Astrocyte of the spinal cord (primary cell): ENCODE measurements at regions not wholly inside any gene's neighbourhood (a gene's known extent, or its start where the extent isn't known, plus 50 kb on each side); places are given as distances from the start of the nearest gene placed in this dataset.

Experiments used
- DNase-seq: peaks from one replicate; pipeline ENCODE4 v3.0.0; 2011; ENCODE audit warnings: low read depth, low spot score
- H3K4me3 ChIP-seq: 2 replicates; pipeline ENCODE4 v1.5.1; 2011; ENCODE audit warnings: low read depth, mild to moderate bottlenecking, low read length, moderate library complexity
- in situ Hi-C: cut with HindIII; loops from 2 replicates; pipeline ENCODE4 v1.10.0; 2017; ENCODE audit warnings: low sequenced_read_pairs
- TF ChIP-seq, protein P1 (sequence below): IDR thresholded peaks from 2 replicates; pipeline ENCODE4 v1.5.1; 2012; ENCODE audit warnings: low read depth, mild to moderate bottlenecking, low read length, inconsistent platforms

DNA sequence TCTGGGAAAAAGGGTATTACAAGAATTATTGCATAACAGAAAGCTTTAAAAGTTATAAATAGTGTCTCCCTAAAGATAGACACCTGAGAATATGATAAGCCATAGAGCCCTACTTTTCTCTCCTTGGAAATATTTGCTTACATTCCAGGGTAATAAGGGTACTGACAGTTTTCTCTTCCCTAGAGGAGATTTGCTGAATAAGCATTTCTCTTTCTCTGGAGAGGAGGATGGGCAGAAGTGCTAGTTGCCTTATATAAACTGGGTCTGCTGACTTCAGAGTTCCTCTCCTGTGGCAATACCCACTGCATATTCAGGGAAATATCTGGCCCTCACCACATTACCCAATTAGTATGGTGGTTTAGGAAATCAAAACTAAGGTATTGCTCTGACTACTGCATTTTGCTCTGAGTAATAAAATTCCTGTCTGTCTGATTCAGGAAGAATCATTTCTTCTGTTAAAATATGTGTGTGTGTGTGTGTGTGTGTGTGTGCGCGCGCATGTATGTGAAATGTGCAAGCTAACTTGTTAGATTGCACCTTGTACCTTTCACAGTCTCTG lies 1391.3 kb downstream of the DSC3 start:
- in situ Hi-C loops, result no loop called here
- DNase-seq, result peak; percentile 48

GRCh38 chr18:29648891-29649290 lies 1393.7 kb downstream of the DSC3 start:
- DNase-seq, result no peak
- H3K4me3 ChIP-seq, result no peak overlapping the region
- in situ Hi-C loops, result no loop called here
- TF ChIP-seq, protein P1, sequence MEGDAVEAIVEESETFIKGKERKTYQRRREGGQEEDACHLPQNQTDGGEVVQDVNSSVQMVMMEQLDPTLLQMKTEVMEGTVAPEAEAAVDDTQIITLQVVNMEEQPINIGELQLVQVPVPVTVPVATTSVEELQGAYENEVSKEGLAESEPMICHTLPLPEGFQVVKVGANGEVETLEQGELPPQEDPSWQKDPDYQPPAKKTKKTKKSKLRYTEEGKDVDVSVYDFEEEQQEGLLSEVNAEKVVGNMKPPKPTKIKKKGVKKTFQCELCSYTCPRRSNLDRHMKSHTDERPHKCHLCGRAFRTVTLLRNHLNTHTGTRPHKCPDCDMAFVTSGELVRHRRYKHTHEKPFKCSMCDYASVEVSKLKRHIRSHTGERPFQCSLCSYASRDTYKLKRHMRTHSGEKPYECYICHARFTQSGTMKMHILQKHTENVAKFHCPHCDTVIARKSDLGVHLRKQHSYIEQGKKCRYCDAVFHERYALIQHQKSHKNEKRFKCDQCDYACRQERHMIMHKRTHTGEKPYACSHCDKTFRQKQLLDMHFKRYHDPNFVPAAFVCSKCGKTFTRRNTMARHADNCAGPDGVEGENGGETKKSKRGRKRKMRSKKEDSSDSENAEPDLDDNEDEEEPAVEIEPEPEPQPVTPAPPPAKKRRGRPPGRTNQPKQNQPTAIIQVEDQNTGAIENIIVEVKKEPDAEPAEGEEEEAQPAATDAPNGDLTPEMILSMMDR, result no peak

More for the DNA sequence above, 1391.3 kb downstream of the DSC3 start:
- TF ChIP-seq, protein P1, result no peak
- no peak overlapping the region for H3K4me3 ChIP-seq

DNA sequence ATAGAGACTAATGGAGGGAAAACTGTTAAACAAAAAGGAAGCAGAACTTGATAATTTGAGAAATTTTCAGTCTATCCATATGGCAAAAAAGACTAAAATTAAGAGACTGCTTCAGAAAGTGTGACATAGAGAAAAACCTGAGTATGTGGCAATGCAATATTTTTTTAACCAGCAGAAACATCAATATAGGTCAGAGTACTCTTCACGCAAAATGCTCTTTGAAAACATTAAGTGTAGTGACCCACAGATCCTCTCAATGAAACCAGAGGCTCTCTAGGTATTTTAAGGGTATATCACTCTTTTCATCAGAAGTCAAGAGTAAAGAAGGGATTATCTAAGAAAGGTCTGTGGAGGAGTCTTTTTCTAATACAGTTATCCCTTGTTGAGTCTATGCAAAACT lies 1394.8 kb downstream of the DSC3 start:
- in situ Hi-C loops, result no loop called here
- TF ChIP-seq, protein P1, result no peak
- DNase-seq, result no peak
- no peak overlapping the region for H3K4me3 ChIP-seq

- in situ Hi-C loops, result no loop called here
- DNase-seq, result peak; percentile 57
- TF ChIP-seq, protein P1, result no peak
- no peak overlapping the region for H3K4me3 ChIP-seq
Measured at GRCh38 chr18:29644276-29644675, 1398.3 kb downstream of the DSC3 start.

DNA sequence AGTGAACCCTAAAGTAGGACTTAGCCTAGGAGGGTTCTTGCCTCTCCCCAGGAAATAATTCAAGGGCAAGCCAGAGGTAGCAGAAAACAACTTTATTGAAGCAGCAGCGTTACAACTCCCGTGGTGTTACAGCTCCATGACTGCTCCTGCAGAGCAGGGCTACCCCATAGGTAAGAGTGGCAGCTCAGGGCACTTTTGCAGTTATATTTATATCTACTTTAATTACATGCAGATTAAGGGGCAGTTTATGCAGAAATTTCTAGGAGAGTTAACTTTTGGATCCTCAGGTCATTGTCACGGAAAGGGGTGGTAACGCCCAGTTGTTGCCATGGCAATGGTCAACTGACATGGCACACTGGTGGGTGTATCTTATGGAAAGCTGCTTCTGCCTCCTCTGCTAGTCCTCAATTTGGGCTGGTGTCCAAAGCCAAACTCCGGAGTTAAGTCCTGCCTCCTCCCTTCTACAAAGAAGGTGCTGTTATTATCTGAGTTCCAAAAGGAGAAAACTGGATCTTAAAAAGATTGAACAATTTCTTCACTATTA lies 1413.0 kb downstream of the DSC3 start:
- H3K4me3 ChIP-seq, result no peak overlapping the region
- TF ChIP-seq, protein P1, result no peak
- DNase-seq, result no peak
- in situ Hi-C loops, result no loop called here

- TF ChIP-seq, protein P1, result no peak
- in situ Hi-C loops, result no loop called here
- DNase-seq, result no peak
- H3K4me3 ChIP-seq, result no peak overlapping the region
Measured at GRCh38 chr18:29626094-29626493, 1416.4 kb downstream of the DSC3 start.

DNA sequence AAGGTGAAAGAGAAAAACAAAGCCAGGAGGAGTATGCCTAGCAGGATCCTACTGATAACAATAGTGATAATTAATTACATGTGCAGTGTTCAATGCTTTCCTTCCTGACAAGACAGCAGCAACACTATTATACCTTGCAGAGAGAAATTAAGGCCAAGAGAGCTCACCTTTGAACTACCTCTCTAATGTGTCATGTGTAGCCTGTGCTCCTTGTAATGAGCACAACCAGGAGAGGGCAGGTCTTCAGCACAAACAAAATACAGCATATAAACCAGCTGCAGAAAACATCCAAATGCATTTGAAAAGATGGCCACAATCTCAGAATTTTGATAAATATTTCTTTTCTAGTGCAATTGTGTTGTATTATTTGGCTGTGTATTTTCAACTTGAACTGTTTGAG lies 1425.7 kb downstream of the DSC3 start:
- no peak for DNase-seq
- in situ Hi-C loops, result no loop called here
- TF ChIP-seq, protein P1, result no peak
- H3K4me3 ChIP-seq, result no peak overlapping the region
